ENCODE measurements at regions not wholly inside any gene's neighbourhood (a gene's known extent, or its start where the extent isn't known, plus 50 kb on each side); places are given as distances from the start of the nearest gene placed in this dataset.
A peak's percentile ranks its signal among the peaks of the same experiment; 100 is the strongest.
"Not testable (repeated sequence)": the region's sequence is repeated elsewhere in the genome, so short reads cannot be mapped to it uniquely, and the experiment has no call there.

- DNase-seq = not testable (repeated sequence)
These were observed 416.4 kb upstream of the C1orf87 start for GRCh38 chr1:60489916-60490480.

- no peak for DNase-seq
These were observed 415.3 kb upstream of the C1orf87 start for GRCh38 chr1:60488847-60489246.

GRCh38 chr1:60487565-60488345 is 414.2 kb upstream of the C1orf87 start:
- DNase-seq = no peak

- DNase-seq = no peak
These were observed 409.9 kb upstream of the C1orf87 start for GRCh38 chr1:60483509-60483908.

- no peak for DNase-seq
These were observed 396.7 kb upstream of the C1orf87 start for GRCh38 chr1:60470246-60470645.

- no peak for DNase-seq
These were observed 390.2 kb upstream of the C1orf87 start for GRCh38 chr1:60463786-60464185.

GRCh38 chr1:60463146-60463545 is 389.6 kb upstream of the C1orf87 start:
- DNase-seq = no peak

- no peak for DNase-seq
These were observed 388.5 kb upstream of the C1orf87 start for GRCh38 chr1:60461925-60462595.

- DNase-seq = no peak
These were observed 384.5 kb upstream of the C1orf87 start for GRCh38 chr1:60458111-60458510.

- no peak for DNase-seq
These were observed 376.3 kb upstream of the C1orf87 start for GRCh38 chr1:60449876-60450275.

GRCh38 chr1:60448850-60449249 is 375.3 kb upstream of the C1orf87 start:
- peak; percentile 39 for DNase-seq

- no peak for DNase-seq
These were observed 371.1 kb upstream of the C1orf87 start for GRCh38 chr1:60444680-60445079.

- DNase-seq = no peak
These were observed 362.6 kb upstream of the C1orf87 start for GRCh38 chr1:60436186-60436585.

GRCh38 chr1:60431593-60431992 is 358.0 kb upstream of the C1orf87 start:
- DNase-seq = no peak

GRCh38 chr1:60430375-60430774 is 356.8 kb upstream of the C1orf87 start:
- DNase-seq = no peak

- no peak for DNase-seq
These were observed 354.6 kb upstream of the C1orf87 start for GRCh38 chr1:60428127-60428526.

- no peak for DNase-seq
These were observed 354.1 kb upstream of the C1orf87 start for GRCh38 chr1:60427701-60428100.

GRCh38 chr1:60427194-60427593 is 353.6 kb upstream of the C1orf87 start:
- DNase-seq = no peak

- no peak for DNase-seq
These were observed 352.0 kb upstream of the C1orf87 start for GRCh38 chr1:60425528-60425927.

- DNase-seq = no peak
These were observed 349.7 kb upstream of the C1orf87 start for GRCh38 chr1:60423146-60423780.

- no peak for DNase-seq
These were observed 348.4 kb upstream of the C1orf87 start for GRCh38 chr1:60421965-60422364.

- no peak for DNase-seq
These were observed 345.5 kb upstream of the C1orf87 start for GRCh38 chr1:60419023-60419422.

GRCh38 chr1:60415696-60416095 is 342.1 kb upstream of the C1orf87 start:
- DNase-seq = no peak

GRCh38 chr1:60413091-60413490 is 339.5 kb upstream of the C1orf87 start:
- no peak for DNase-seq

Measured in NCI-H446 treated with DMSO at 0.1 percent for 48 hours (cell line).